GM12878 (cell line): ENCODE measurements at regions not wholly inside any gene's neighbourhood (a gene's known extent, or its start where the extent isn't known, plus 50 kb on each side); places are given as distances from the start of the nearest gene placed in this dataset.

Source experiments
- BACH1 ChIP-seq: fragments of 450-650 bp; IDR thresholded peaks from 2 replicates; pipeline ENCODE4 v1.6.1; 2017; ENCODE audit warnings: mild to moderate bottlenecking, borderline replicate concordance
- E2F4 ChIP-seq: IDR thresholded peaks from 2 replicates; pipeline ENCODE4 v1.6.1; 2012; ENCODE audit warnings: low read depth, low read length, improper control_type of control experiment
- IKZF2 ChIP-seq, 2 experiments: fragments of 450-650 bp; IDR thresholded peaks; 2 replicates each; pipeline ENCODE4 v1.6.1; 2017; ENCODE audit warnings: mild to moderate bottlenecking in 2 of 2, moderate library complexity in 2 of 2
- JUNB ChIP-seq: IDR thresholded peaks from 2 replicates; pipeline ENCODE4 v1.6.1; 2016; ENCODE audit warnings: antibody characterized with exemption, mild to moderate bottlenecking
- NR2C1 ChIP-seq: fragments of 450-650 bp; IDR thresholded peaks from 2 replicates; pipeline ENCODE4 v1.6.1; 2017; ENCODE audit warnings: antibody characterized with exemption, mild to moderate bottlenecking, moderate library complexity
- TCF12 ChIP-seq: IDR thresholded peaks from 2 replicates; pipeline ENCODE4 v1.6.1; 2011; ENCODE audit warnings: low read depth, mild to moderate bottlenecking, low read length
- WRNIP1 ChIP-seq: IDR thresholded peaks from 2 replicates; pipeline ENCODE4 v1.6.1; 2011; ENCODE audit warnings: low read depth, low read length, improper control_type of control experiment, borderline replicate concordance
- YY1 ChIP-seq: IDR thresholded peaks from 2 replicates; pipeline ENCODE4 v1.6.1; 2011; ENCODE audit warnings: low read depth, mild to moderate bottlenecking, low read length
- TF ChIP-seq, protein P1 (sequence below): fragments of 150-350 bp; IDR thresholded peaks from 2 replicates; pipeline ENCODE4 v1.6.1; 2016; ENCODE audit warnings: low read depth, low read length
- TF ChIP-seq, protein P2 (sequence below): fragments of 450-650 bp; formaldehyde crosslinking; IDR thresholded peaks from 2 replicates; pipeline ENCODE4 v1.4.0; 2020; ENCODE audit warnings: mild to moderate bottlenecking, moderate library complexity

- TF ChIP-seq, protein P1, sequence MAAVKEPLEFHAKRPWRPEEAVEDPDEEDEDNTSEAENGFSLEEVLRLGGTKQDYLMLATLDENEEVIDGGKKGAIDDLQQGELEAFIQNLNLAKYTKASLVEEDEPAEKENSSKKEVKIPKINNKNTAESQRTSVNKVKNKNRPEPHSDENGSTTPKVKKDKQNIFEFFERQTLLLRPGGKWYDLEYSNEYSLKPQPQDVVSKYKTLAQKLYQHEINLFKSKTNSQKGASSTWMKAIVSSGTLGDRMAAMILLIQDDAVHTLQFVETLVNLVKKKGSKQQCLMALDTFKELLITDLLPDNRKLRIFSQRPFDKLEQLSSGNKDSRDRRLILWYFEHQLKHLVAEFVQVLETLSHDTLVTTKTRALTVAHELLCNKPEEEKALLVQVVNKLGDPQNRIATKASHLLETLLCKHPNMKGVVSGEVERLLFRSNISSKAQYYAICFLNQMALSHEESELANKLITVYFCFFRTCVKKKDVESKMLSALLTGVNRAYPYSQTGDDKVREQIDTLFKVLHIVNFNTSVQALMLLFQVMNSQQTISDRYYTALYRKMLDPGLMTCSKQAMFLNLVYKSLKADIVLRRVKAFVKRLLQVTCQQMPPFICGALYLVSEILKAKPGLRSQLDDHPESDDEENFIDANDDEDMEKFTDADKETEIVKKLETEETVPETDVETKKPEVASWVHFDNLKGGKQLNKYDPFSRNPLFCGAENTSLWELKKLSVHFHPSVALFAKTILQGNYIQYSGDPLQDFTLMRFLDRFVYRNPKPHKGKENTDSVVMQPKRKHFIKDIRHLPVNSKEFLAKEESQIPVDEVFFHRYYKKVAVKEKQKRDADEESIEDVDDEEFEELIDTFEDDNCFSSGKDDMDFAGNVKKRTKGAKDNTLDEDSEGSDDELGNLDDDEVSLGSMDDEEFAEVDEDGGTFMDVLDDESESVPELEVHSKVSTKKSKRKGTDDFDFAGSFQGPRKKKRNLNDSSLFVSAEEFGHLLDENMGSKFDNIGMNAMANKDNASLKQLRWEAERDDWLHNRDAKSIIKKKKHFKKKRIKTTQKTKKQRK, result no peak
- TF ChIP-seq JUNB, result no peak
- TF ChIP-seq, protein P2, sequence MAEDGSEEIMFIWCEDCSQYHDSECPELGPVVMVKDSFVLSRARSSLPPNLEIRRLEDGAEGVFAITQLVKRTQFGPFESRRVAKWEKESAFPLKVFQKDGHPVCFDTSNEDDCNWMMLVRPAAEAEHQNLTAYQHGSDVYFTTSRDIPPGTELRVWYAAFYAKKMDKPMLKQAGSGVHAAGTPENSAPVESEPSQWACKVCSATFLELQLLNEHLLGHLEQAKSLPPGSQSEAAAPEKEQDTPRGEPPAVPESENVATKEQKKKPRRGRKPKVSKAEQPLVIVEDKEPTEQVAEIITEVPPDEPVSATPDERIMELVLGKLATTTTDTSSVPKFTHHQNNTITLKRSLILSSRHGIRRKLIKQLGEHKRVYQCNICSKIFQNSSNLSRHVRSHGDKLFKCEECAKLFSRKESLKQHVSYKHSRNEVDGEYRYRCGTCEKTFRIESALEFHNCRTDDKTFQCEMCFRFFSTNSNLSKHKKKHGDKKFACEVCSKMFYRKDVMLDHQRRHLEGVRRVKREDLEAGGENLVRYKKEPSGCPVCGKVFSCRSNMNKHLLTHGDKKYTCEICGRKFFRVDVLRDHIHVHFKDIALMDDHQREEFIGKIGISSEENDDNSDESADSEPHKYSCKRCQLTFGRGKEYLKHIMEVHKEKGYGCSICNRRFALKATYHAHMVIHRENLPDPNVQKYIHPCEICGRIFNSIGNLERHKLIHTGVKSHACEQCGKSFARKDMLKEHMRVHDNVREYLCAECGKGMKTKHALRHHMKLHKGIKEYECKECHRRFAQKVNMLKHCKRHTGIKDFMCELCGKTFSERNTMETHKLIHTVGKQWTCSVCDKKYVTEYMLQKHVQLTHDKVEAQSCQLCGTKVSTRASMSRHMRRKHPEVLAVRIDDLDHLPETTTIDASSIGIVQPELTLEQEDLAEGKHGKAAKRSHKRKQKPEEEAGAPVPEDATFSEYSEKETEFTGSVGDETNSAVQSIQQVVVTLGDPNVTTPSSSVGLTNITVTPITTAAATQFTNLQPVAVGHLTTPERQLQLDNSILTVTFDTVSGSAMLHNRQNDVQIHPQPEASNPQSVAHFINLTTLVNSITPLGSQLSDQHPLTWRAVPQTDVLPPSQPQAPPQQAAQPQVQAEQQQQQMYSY (CRISPR knock-in tag), result no peak
- TF ChIP-seq TCF12, result no peak
- no peak for TF ChIP-seq E2F4
- TF ChIP-seq NR2C1, result no peak
- TF ChIP-seq YY1, result no peak
- no peak for TF ChIP-seq WRNIP1
- no peak for TF ChIP-seq BACH1
- no peak for TF ChIP-seq IKZF2 (IDR thresholded peaks at IDR 0.05)
- TF ChIP-seq, all 136 proteins: peak for 0
Observed at GRCh38 chr16:77624085-77624484, 98.2 kb upstream of the NUDT7 start (continued).
